ENCODE measurements at regions not wholly inside any gene's neighbourhood (a gene's known extent, or its start where the extent isn't known, plus 50 kb on each side); places are given as distances from the start of the nearest gene placed in this dataset.

- in situ Hi-C loops (cut with HindIII; ENCODE audit: low pct_ligation_motif_present, low pct_unique_long_range_greater_than_20kb, low sequenced_read_pairs): no loop called here
- DNase-seq: no peak
Measured at GRCh38 chr4:125710766-125711165, 396.0 kb downstream of the FAT4 start.

GRCh38 chr4:125714049-125714448 is 399.3 kb downstream of the FAT4 start:
- in situ Hi-C loops (cut with HindIII; ENCODE audit: low pct_ligation_motif_present, low pct_unique_long_range_greater_than_20kb, low sequenced_read_pairs): no loop called here
- no peak for DNase-seq

- in situ Hi-C loops (cut with HindIII; ENCODE audit: low pct_ligation_motif_present, low pct_unique_long_range_greater_than_20kb, low sequenced_read_pairs): no loop called here
- no peak for DNase-seq
Measured at GRCh38 chr4:125714845-125715244, 400.1 kb downstream of the FAT4 start.

GRCh38 chr4:125719987-125720386 is 405.2 kb downstream of the FAT4 start:
- DNase-seq: no peak
- in situ Hi-C loops (cut with HindIII; ENCODE audit: low pct_ligation_motif_present, low pct_unique_long_range_greater_than_20kb, low sequenced_read_pairs): no loop called here

GRCh38 chr4:125722009-125722408 is 407.3 kb downstream of the FAT4 start:
- in situ Hi-C loops (cut with HindIII; ENCODE audit: low pct_ligation_motif_present, low pct_unique_long_range_greater_than_20kb, low sequenced_read_pairs): no loop called here
- DNase-seq: no peak

GRCh38 chr4:125725957-125726525 is 411.3 kb downstream of the FAT4 start:
- in situ Hi-C loops (cut with HindIII; ENCODE audit: low pct_ligation_motif_present, low pct_unique_long_range_greater_than_20kb, low sequenced_read_pairs): no loop called here
- no peak for DNase-seq

- in situ Hi-C loops (cut with HindIII; ENCODE audit: low pct_ligation_motif_present, low pct_unique_long_range_greater_than_20kb, low sequenced_read_pairs): no loop called here
- peak; percentile 36 for DNase-seq
Measured at GRCh38 chr4:125727931-125728330, 413.2 kb downstream of the FAT4 start.

GRCh38 chr4:125728568-125728967 is 413.8 kb downstream of the FAT4 start:
- peak; percentile 90 for DNase-seq
- in situ Hi-C loops (cut with HindIII; ENCODE audit: low pct_ligation_motif_present, low pct_unique_long_range_greater_than_20kb, low sequenced_read_pairs): no loop called here

- in situ Hi-C loops (cut with HindIII; ENCODE audit: low pct_ligation_motif_present, low pct_unique_long_range_greater_than_20kb, low sequenced_read_pairs): no loop called here
- DNase-seq: no peak
Measured at GRCh38 chr4:125729171-125729570, 414.4 kb downstream of the FAT4 start.

- in situ Hi-C loops (cut with HindIII; ENCODE audit: low pct_ligation_motif_present, low pct_unique_long_range_greater_than_20kb, low sequenced_read_pairs): no loop called here
- DNase-seq: no peak
Measured at GRCh38 chr4:125732632-125733031, 417.9 kb downstream of the FAT4 start.

GRCh38 chr4:125734504-125734903 is 419.7 kb downstream of the FAT4 start:
- in situ Hi-C loops (cut with HindIII; ENCODE audit: low pct_ligation_motif_present, low pct_unique_long_range_greater_than_20kb, low sequenced_read_pairs): no loop called here
- peak; percentile 32 for DNase-seq

- in situ Hi-C loops (cut with HindIII; ENCODE audit: low pct_ligation_motif_present, low pct_unique_long_range_greater_than_20kb, low sequenced_read_pairs): no loop called here
- DNase-seq: peak; percentile 94
Measured at GRCh38 chr4:125735102-125735501, 420.3 kb downstream of the FAT4 start.

GRCh38 chr4:125736057-125736456 is 421.3 kb downstream of the FAT4 start:
- in situ Hi-C loops (cut with HindIII; ENCODE audit: low pct_ligation_motif_present, low pct_unique_long_range_greater_than_20kb, low sequenced_read_pairs): no loop called here
- peak; percentile 75 for DNase-seq

GRCh38 chr4:125739760-125740159 is 425.0 kb downstream of the FAT4 start:
- DNase-seq: no peak
- in situ Hi-C loops (cut with HindIII; ENCODE audit: low pct_ligation_motif_present, low pct_unique_long_range_greater_than_20kb, low sequenced_read_pairs): no loop called here

- in situ Hi-C loops (cut with HindIII; ENCODE audit: low pct_ligation_motif_present, low pct_unique_long_range_greater_than_20kb, low sequenced_read_pairs): no loop called here
- peak; percentile 52 for DNase-seq
Measured at GRCh38 chr4:125741825-125742452, 427.2 kb downstream of the FAT4 start.

GRCh38 chr4:125744891-125745364 is 430.2 kb downstream of the FAT4 start:
- no peak for DNase-seq
- in situ Hi-C loops (cut with HindIII; ENCODE audit: low pct_ligation_motif_present, low pct_unique_long_range_greater_than_20kb, low sequenced_read_pairs): no loop called here

GRCh38 chr4:125749354-125749753 is 434.6 kb downstream of the FAT4 start:
- DNase-seq: no peak
- in situ Hi-C loops (cut with HindIII; ENCODE audit: low pct_ligation_motif_present, low pct_unique_long_range_greater_than_20kb, low sequenced_read_pairs): no loop called here

- in situ Hi-C loops (cut with HindIII; ENCODE audit: low pct_ligation_motif_present, low pct_unique_long_range_greater_than_20kb, low sequenced_read_pairs): no loop called here
- DNase-seq: no peak
Measured at GRCh38 chr4:125750399-125750798, 435.6 kb downstream of the FAT4 start.

GRCh38 chr4:125750828-125751466 is 436.2 kb downstream of the FAT4 start:
- in situ Hi-C loops (cut with HindIII; ENCODE audit: low pct_ligation_motif_present, low pct_unique_long_range_greater_than_20kb, low sequenced_read_pairs): no loop called here
- peak; percentile 16 for DNase-seq

- in situ Hi-C loops (cut with HindIII; ENCODE audit: low pct_ligation_motif_present, low pct_unique_long_range_greater_than_20kb, low sequenced_read_pairs): no loop called here
- no peak for DNase-seq
Measured at GRCh38 chr4:125758438-125758837, 443.7 kb downstream of the FAT4 start.
